ENCODE measurements at regions not wholly inside any gene's neighbourhood (a gene's known extent, or its start where the extent isn't known, plus 50 kb on each side); places are given as distances from the start of the nearest gene placed in this dataset.

GRCh38 chr2:150612957-150613710 is 125.7 kb upstream of the RND3 start:
- no peak for ATAC-seq (ENCODE audit: insufficient read depth, low FRiP score)
- H3K4me3 ChIP-seq = no peak overlapping the region
- H3K4me1 ChIP-seq (ENCODE audit: control insufficient read depth in 5 of 5, insufficient read depth in 5 of 5, low read length in 5 of 5) = peaks cover 0 to 19% (median 7%) of the 10 kb centered on the region in 5 donors
- H3K27me3 ChIP-seq (ENCODE audit: control insufficient read depth in 3 of 3, insufficient read depth in 3 of 3, low read length in 2 of 3) = no peaks in the 10 kb centered on the region
- DNase-seq = peak in 2 of 3 donors; percentile 29 to 32
- 49 to 56% methylated on average over 7 of the region's 7 CpGs for WGBS, 2 donors
- no peak for TF ChIP-seq CTCF (IDR thresholded peaks at IDR 0.05; ENCODE audit: control extremely low read depth, extremely low read depth)
- no peak overlapping the region for H3K9ac ChIP-seq (ENCODE audit: insufficient read depth in 1 of 2, low read length in 2 of 2)
- H3K27ac ChIP-seq (ENCODE audit: low read depth in 1 of 2, low read length in 1 of 2) = peak overlapping the region in 1 of 2 donors; percentile 53
- H3K9me3 ChIP-seq (ENCODE audit: control insufficient read depth in 4 of 4, insufficient read depth in 3 of 4, low read length in 3 of 4) = no peaks in the 10 kb centered on the region
- H3K36me3 ChIP-seq (ENCODE audit: control insufficient read depth in 4 of 4, insufficient read depth in 4 of 4, low read length in 4 of 4) = no peaks in the 10 kb centered on the region

GRCh38 chr2:150610670-150611279 is 123.3 kb upstream of the RND3 start:
- no peak for ATAC-seq (ENCODE audit: insufficient read depth, low FRiP score)
- no peak overlapping the region for H3K4me3 ChIP-seq
- no peaks in the 10 kb centered on the region for H3K9me3 ChIP-seq (ENCODE audit: control insufficient read depth in 4 of 4, insufficient read depth in 3 of 4, low read length in 3 of 4)
- 69 to 81% methylated on average over 6 of the region's 6 CpGs for WGBS, 2 donors
- peaks cover 0 to 23% (median 7%) of the 10 kb centered on the region in 5 donors for H3K4me1 ChIP-seq (ENCODE audit: control insufficient read depth in 5 of 5, insufficient read depth in 5 of 5, low read length in 5 of 5)
- no peak overlapping the region for H3K27ac ChIP-seq (ENCODE audit: low read depth in 1 of 2, low read length in 1 of 2)
- TF ChIP-seq CTCF (IDR thresholded peaks at IDR 0.05; ENCODE audit: control extremely low read depth, extremely low read depth) = no peak
- no peaks in the 10 kb centered on the region for H3K27me3 ChIP-seq (ENCODE audit: control insufficient read depth in 3 of 3, insufficient read depth in 3 of 3, low read length in 2 of 3)
- no peak overlapping the region for H3K9ac ChIP-seq (ENCODE audit: insufficient read depth in 1 of 2, low read length in 2 of 2)
- no peaks in the 10 kb centered on the region for H3K36me3 ChIP-seq (ENCODE audit: control insufficient read depth in 4 of 4, insufficient read depth in 4 of 4, low read length in 4 of 4)
- peak in 2 of 3 donors; percentile 21 to 43 for DNase-seq

- Histone ChIP-seq H3K9ac (ENCODE audit: insufficient read depth in 1 of 2, low read length in 2 of 2) (no peak overlapping the region), H3K27ac (ENCODE audit: low read depth in 1 of 2, low read length in 1 of 2) (no peak overlapping the region)
- no peak for ATAC-seq (ENCODE audit: insufficient read depth, low FRiP score)
These were observed 122.5 kb upstream of the RND3 start for GRCh38 chr2:150609831-150610582.

More at GRCh38 chr2:150609831-150610582, 122.5 kb upstream of the RND3 start:
- Histone ChIP-seq H3K9me3 (ENCODE audit: control insufficient read depth in 4 of 4, insufficient read depth in 3 of 4, low read length in 3 of 4) (no peaks in the 10 kb centered on the region), H3K27me3 (ENCODE audit: control insufficient read depth in 3 of 3, insufficient read depth in 3 of 3, low read length in 2 of 3) (no peaks in the 10 kb centered on the region), H3K36me3 (ENCODE audit: control insufficient read depth in 4 of 4, insufficient read depth in 4 of 4, low read length in 4 of 4) (no peaks in the 10 kb centered on the region), H3K4me3 (no peak overlapping the region), H3K4me1 (ENCODE audit: control insufficient read depth in 5 of 5, insufficient read depth in 5 of 5, low read length in 5 of 5) (peaks cover 0 to 23% (median 7%) of the 10 kb centered on the region in 5 donors)
- WGBS, 2 donors = 71 to 78% methylated on average over 4 of the region's 4 CpGs
- DNase-seq = no peak
- no peak for TF ChIP-seq CTCF (IDR thresholded peaks at IDR 0.05; ENCODE audit: control extremely low read depth, extremely low read depth)

All from lung (tissue), 11 donors.